ENCODE measurements at regions not wholly inside any gene's neighbourhood (a gene's known extent, or its start where the extent isn't known, plus 50 kb on each side); places are given as distances from the start of the nearest gene placed in this dataset.
A peak's percentile ranks its signal among the peaks of the same experiment; 100 is the strongest.
"Not testable (repeated sequence)": the region's sequence is repeated elsewhere in the genome, so short reads cannot be mapped to it uniquely, and the experiment has no call there.

DNA sequence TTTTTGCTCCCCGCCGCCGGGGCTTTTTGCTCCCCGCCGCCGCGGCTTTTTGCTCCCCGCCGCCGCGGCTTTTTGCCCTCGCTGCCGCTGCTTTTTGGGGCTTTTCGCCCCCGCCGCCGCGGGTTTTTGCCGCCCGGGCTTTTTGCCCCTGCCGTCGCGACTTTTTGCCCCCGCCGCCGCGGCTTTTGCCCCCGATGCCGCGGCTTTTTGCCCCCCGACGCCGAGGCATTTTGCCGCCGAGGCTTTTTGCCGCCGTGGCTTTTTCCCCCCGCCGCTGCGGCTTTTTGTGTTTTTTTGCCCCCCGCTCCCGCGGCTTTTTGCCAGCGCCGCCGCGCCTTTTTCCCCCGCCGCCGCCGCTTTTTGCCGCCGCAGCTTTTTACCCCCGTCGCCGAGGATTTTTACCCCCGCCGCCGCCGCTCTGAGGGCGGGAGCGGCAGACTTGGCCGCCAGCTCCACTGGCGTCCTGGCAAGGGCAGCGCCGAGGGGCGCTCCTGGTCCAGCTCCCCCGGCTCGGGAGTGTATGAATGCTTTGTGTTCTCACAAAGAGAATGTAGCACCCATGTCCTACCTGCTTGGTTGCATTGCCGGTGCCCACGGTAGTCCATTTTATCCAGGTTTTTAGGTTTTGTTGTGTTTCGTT, 151.7 kb downstream of the KCNJ18 start:
- no peak overlapping the region for H3K4me3 ChIP-seq
- no peak for ATAC-seq
- no peak for TF ChIP-seq POLR2A (IDR thresholded peaks at IDR 0.05)
- TF ChIP-seq, protein P1, sequence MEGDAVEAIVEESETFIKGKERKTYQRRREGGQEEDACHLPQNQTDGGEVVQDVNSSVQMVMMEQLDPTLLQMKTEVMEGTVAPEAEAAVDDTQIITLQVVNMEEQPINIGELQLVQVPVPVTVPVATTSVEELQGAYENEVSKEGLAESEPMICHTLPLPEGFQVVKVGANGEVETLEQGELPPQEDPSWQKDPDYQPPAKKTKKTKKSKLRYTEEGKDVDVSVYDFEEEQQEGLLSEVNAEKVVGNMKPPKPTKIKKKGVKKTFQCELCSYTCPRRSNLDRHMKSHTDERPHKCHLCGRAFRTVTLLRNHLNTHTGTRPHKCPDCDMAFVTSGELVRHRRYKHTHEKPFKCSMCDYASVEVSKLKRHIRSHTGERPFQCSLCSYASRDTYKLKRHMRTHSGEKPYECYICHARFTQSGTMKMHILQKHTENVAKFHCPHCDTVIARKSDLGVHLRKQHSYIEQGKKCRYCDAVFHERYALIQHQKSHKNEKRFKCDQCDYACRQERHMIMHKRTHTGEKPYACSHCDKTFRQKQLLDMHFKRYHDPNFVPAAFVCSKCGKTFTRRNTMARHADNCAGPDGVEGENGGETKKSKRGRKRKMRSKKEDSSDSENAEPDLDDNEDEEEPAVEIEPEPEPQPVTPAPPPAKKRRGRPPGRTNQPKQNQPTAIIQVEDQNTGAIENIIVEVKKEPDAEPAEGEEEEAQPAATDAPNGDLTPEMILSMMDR (IDR thresholded peaks at IDR 0.05) = no peak
- intact Hi-C loops (cut with DNase I) = no loop called here
- WGBS, 4 donors = 36 to 56% (median 46%) methylated on average over 72 of the region's 72 CpGs
- peaks cover 0 to 28% (median 0%) of the 10 kb centered on the region in 12 donors for H3K9me3 ChIP-seq
- no peak overlapping the region for H3K27ac ChIP-seq
- peaks cover 0 to 5% (median 0%) of the 10 kb centered on the region in 12 donors for H3K4me1 ChIP-seq
- DNase-seq = no peak
- H3K27me3 ChIP-seq = peaks cover 0 to 68% (median 18%) of the 10 kb centered on the region in 9 donors
- no peaks in the 10 kb centered on the region for H3K36me3 ChIP-seq

- Histone ChIP-seq H3K9me3 (peaks cover 0 to 11% (median 0%) of the 10 kb centered on the region in 12 donors), H3K27me3 (peaks cover 0 to 41% (median 8%) of the 10 kb centered on the region in 9 donors)
- DNase-seq; H3K4me3 ChIP-seq; H3K4me1 ChIP-seq; H3K36me3 ChIP-seq; intact Hi-C loops (cut with DNase I); H3K27ac ChIP-seq: not testable (repeated sequence)
- ATAC-seq = peak in 1 of 4 donors; percentile 46
- 65 to 73% (median 70%) methylated on average over 4 of the region's 4 CpGs for WGBS, 4 donors
Observed at GRCh38 chr17:21848510-21848909, 156.2 kb downstream of the KCNJ18 start.

- H3K4me1 ChIP-seq; H3K27ac ChIP-seq; H3K4me3 ChIP-seq; intact Hi-C loops (cut with DNase I); ATAC-seq; H3K36me3 ChIP-seq; DNase-seq: not testable (repeated sequence)
- Histone ChIP-seq H3K9me3 (peaks cover 0 to 11% (median 0%) of the 10 kb centered on the region in 12 donors), H3K27me3 (peaks cover 0 to 36% (median 4%) of the 10 kb centered on the region in 9 donors)
- 43 to 54% (median 49%) methylated on average over 2 of the region's 2 CpGs for whole genome bisulfite sequencing, 4 donors
Observed at GRCh38 chr17:21849030-21849429, 156.7 kb downstream of the KCNJ18 start.

GRCh38 chr17:21850614-21851013, 158.3 kb downstream of the KCNJ18 start:
- Histone ChIP-seq H3K27me3 (peaks cover 0 to 21% (median 0%) of the 10 kb centered on the region in 9 donors), H3K9me3 (peaks cover 0 to 11% (median 0%) of the 10 kb centered on the region in 12 donors)
- H3K36me3 ChIP-seq; H3K27ac ChIP-seq; DNase-seq; H3K4me3 ChIP-seq; H3K4me1 ChIP-seq; intact Hi-C loops (cut with DNase I); ATAC-seq: not testable (repeated sequence)
- WGBS, 4 donors = 74 to 79% (median 77%) methylated on average over 5 of the region's 5 CpGs
